ENCODE measurements at regions not wholly inside any gene's neighbourhood (a gene's known extent, or its start where the extent isn't known, plus 50 kb on each side); places are given as distances from the start of the nearest gene placed in this dataset.

DNA sequence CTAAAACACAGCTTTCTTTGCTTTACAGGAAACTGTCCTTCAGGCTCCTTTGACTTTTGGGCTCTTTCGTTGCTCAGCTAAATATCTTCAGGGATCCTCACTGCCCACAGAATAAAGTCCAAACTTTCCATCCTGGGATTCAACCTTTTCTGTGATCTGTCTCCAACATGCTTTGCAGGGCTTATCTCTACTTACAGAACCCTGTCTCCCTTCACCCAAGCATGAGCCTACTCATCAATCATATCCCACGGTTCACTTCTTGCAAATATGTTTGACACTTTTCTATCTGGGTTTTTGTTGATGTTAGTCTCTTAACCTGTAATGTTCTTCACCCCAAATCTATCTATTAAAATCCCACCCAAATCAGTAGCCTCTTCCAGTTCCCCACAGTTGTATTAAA, 93.5 kb upstream of the ADRA1D start:
- no peak for ATAC-seq
- no peak for TF ChIP-seq ARNTL (CRISPR knock-in tag; IDR thresholded peaks at IDR 0.05; ENCODE audit: borderline replicate concordance, low read depth)
- TF ChIP-seq ZFP3 (CRISPR knock-in tag; IDR thresholded peaks at IDR 0.05) = no peak
- no peak for TF ChIP-seq TCF4 (CRISPR knock-in tag; IDR thresholded peaks at IDR 0.05; ENCODE audit: borderline replicate concordance)

DNA sequence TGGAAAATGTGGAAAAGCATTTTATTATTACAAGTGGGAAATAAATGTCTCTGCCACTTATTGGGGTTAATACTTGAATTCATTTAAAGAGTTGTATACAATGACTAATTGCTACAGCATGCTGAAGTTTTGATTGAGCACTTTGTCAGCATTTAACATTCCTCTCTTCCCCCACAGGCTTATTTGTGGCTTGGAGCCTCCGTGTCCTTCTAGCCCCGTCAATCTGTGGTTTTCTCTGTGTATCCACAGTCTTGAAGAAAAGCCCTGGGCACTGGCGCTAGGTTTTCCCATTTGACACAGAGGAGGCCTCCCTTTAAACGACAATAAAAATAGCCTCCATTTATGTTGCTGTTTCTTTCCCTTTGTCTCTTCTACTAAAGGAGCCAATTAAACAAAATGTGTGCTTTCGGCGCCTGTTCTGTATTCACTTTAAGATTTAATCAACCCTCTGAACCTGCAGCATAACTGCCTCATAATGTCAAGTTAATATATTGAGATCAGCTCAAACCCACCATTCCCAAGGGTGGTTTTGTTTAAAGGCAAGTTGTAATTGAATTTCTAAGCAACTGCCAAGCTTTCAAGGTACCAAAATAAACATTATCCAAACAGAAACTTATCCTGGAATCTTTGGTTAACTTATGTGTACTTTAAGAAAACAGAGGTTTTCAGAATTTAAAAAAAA, 92.9 kb upstream of the ADRA1D start:
- peak; percentile 69 for ATAC-seq
- TF ChIP-seq OSR1 (CRISPR knock-in tag; IDR thresholded peaks at IDR 0.05) = no peak
- TF ChIP-seq, protein P1, sequence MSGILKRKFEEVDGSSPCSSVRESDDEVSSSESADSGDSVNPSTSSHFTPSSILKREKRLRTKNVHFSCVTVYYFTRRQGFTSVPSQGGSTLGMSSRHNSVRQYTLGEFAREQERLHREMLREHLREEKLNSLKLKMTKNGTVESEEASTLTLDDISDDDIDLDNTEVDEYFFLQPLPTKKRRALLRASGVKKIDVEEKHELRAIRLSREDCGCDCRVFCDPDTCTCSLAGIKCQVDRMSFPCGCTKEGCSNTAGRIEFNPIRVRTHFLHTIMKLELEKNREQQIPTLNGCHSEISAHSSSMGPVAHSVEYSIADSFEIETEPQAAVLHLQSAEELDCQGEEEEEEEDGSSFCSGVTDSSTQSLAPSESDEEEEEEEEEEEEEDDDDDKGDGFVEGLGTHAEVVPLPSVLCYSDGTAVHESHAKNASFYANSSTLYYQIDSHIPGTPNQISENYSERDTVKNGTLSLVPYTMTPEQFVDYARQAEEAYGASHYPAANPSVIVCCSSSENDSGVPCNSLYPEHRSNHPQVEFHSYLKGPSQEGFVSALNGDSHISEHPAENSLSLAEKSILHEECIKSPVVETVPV (CRISPR knock-in tag; IDR thresholded peaks at IDR 0.05) = no peak
- TF ChIP-seq GLIS3 (CRISPR knock-in tag; IDR thresholded peaks at IDR 0.05) = no peak
- TF ChIP-seq, protein P2, sequence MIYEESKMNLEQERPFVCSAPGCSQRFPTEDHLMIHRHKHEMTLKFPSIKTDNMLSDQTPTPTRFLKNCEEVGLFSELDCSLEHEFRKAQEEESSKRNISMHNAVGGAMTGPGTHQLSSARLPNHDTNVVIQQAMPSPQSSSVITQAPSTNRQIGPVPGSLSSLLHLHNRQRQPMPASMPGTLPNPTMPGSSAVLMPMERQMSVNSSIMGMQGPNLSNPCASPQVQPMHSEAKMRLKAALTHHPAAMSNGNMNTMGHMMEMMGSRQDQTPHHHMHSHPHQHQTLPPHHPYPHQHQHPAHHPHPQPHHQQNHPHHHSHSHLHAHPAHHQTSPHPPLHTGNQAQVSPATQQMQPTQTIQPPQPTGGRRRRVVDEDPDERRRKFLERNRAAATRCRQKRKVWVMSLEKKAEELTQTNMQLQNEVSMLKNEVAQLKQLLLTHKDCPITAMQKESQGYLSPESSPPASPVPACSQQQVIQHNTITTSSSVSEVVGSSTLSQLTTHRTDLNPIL (CRISPR knock-in tag; IDR thresholded peaks at IDR 0.05; ENCODE audit: low read depth) = no peak
- TF ChIP-seq RARB (CRISPR knock-in tag; IDR thresholded peaks at IDR 0.05) = no peak
- no peak for TF ChIP-seq BACH2 (CRISPR knock-in tag; IDR thresholded peaks at IDR 0.05; ENCODE audit: borderline replicate concordance)
- no peak for TF ChIP-seq TOX (CRISPR knock-in tag; IDR thresholded peaks at IDR 0.05; ENCODE audit: borderline replicate concordance)
- TF ChIP-seq CSDC2 (CRISPR knock-in tag; IDR thresholded peaks at IDR 0.05) = no peak
- TF ChIP-seq ZNF70 (CRISPR knock-in tag; IDR thresholded peaks at IDR 0.05) = no peak
- no peak for TF ChIP-seq ZFP3 (CRISPR knock-in tag; IDR thresholded peaks at IDR 0.05)
- no peak for TF ChIP-seq ESRRG (CRISPR knock-in tag; IDR thresholded peaks at IDR 0.05)
- no peak for TF ChIP-seq ZNF8 (CRISPR knock-in tag; IDR thresholded peaks at IDR 0.05)
- TF ChIP-seq, protein P3, sequence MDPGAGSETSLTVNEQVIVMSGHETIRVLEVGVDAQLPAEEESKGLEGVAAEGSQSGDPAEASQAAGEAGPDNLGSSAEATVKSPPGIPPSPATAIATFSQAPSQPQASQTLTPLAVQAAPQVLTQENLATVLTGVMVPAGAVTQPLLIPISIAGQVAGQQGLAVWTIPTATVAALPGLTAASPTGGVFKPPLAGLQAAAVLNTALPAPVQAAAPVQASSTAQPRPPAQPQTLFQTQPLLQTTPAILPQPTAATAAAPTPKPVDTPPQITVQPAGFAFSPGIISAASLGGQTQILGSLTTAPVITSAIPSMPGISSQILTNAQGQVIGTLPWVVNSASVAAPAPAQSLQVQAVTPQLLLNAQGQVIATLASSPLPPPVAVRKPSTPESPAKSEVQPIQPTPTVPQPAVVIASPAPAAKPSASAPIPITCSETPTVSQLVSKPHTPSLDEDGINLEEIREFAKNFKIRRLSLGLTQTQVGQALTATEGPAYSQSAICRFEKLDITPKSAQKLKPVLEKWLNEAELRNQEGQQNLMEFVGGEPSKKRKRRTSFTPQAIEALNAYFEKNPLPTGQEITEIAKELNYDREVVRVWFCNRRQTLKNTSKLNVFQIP (CRISPR knock-in tag; IDR thresholded peaks at IDR 0.05; ENCODE audit: borderline replicate concordance, low read depth) = no peak
- no peak for TF ChIP-seq ZNF565 (CRISPR knock-in tag; conservative IDR thresholded peaks at IDR 0.05; ENCODE audit: low read depth)
- TF ChIP-seq TCF4 (CRISPR knock-in tag; IDR thresholded peaks at IDR 0.05; ENCODE audit: borderline replicate concordance) = no peak
- TF ChIP-seq SNAI2 (CRISPR knock-in tag; IDR thresholded peaks at IDR 0.05) = no peak
- TF ChIP-seq, protein P4, sequence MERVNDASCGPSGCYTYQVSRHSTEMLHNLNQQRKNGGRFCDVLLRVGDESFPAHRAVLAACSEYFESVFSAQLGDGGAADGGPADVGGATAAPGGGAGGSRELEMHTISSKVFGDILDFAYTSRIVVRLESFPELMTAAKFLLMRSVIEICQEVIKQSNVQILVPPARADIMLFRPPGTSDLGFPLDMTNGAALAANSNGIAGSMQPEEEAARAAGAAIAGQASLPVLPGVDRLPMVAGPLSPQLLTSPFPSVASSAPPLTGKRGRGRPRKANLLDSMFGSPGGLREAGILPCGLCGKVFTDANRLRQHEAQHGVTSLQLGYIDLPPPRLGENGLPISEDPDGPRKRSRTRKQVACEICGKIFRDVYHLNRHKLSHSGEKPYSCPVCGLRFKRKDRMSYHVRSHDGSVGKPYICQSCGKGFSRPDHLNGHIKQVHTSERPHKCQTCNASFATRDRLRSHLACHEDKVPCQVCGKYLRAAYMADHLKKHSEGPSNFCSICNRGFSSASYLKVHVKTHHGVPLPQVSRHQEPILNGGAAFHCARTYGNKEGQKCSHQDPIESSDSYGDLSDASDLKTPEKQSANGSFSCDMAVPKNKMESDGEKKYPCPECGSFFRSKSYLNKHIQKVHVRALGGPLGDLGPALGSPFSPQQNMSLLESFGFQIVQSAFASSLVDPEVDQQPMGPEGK (CRISPR knock-in tag; IDR thresholded peaks at IDR 0.05; ENCODE audit: borderline replicate concordance) = no peak
- TF ChIP-seq, protein P5, sequence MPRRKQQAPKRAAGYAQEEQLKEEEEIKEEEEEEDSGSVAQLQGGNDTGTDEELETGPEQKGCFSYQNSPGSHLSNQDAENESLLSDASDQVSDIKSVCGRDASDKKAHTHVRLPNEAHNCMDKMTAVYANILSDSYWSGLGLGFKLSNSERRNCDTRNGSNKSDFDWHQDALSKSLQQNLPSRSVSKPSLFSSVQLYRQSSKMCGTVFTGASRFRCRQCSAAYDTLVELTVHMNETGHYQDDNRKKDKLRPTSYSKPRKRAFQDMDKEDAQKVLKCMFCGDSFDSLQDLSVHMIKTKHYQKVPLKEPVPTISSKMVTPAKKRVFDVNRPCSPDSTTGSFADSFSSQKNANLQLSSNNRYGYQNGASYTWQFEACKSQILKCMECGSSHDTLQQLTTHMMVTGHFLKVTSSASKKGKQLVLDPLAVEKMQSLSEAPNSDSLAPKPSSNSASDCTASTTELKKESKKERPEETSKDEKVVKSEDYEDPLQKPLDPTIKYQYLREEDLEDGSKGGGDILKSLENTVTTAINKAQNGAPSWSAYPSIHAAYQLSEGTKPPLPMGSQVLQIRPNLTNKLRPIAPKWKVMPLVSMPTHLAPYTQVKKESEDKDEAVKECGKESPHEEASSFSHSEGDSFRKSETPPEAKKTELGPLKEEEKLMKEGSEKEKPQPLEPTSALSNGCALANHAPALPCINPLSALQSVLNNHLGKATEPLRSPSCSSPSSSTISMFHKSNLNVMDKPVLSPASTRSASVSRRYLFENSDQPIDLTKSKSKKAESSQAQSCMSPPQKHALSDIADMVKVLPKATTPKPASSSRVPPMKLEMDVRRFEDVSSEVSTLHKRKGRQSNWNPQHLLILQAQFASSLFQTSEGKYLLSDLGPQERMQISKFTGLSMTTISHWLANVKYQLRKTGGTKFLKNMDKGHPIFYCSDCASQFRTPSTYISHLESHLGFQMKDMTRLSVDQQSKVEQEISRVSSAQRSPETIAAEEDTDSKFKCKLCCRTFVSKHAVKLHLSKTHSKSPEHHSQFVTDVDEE (CRISPR knock-in tag; IDR thresholded peaks at IDR 0.05) = no peak
- TF ChIP-seq ARNTL (CRISPR knock-in tag; IDR thresholded peaks at IDR 0.05; ENCODE audit: borderline replicate concordance, low read depth) = no peak
- TF ChIP-seq PPARA (CRISPR knock-in tag; IDR thresholded peaks at IDR 0.05; ENCODE audit: borderline replicate concordance) = no peak

DNA sequence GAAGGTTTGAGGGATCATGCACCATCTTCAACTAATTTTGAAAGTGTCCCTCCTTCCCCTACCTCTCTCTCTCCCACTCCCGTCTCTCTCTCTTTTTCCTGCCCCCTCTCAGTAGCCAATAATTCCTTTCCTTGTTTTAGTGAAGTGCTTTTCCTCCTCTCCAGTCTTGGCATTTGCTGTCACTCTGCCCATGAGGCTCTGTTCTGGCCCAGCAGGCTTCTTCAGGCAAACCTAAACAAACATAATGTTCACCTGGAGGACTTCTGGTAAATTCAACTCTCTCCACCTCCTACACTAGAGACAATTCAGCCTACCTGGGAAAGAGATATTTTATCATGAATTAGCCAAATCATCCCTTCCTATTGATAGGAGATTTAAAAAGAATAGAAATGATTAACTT, 86.6 kb upstream of the ADRA1D start:
- no peak for ATAC-seq
- TF ChIP-seq ZC3H10 (CRISPR knock-in tag; IDR thresholded peaks at IDR 0.05) = no peak
- TF ChIP-seq ZFP3 (CRISPR knock-in tag; IDR thresholded peaks at IDR 0.05) = no peak
- TF ChIP-seq, protein P2 (CRISPR knock-in tag; IDR thresholded peaks at IDR 0.05; ENCODE audit: low read depth) = no peak
- TF ChIP-seq TCF4 (CRISPR knock-in tag; IDR thresholded peaks at IDR 0.05; ENCODE audit: borderline replicate concordance) = no peak
- no peak for TF ChIP-seq ISL1 (CRISPR knock-in tag; IDR thresholded peaks at IDR 0.05)
- TF ChIP-seq, protein P5 (CRISPR knock-in tag; IDR thresholded peaks at IDR 0.05) = no peak
- TF ChIP-seq CSDC2 (CRISPR knock-in tag; IDR thresholded peaks at IDR 0.05) = no peak
- TF ChIP-seq, protein P3 (CRISPR knock-in tag; IDR thresholded peaks at IDR 0.05; ENCODE audit: borderline replicate concordance, low read depth) = no peak
